DMS53 treated with DMSO at 0.1 percent for 48 hours (cell line): ENCODE measurements at regions not wholly inside any gene's neighbourhood (a gene's known extent, or its start where the extent isn't known, plus 50 kb on each side); places are given as distances from the start of the nearest gene placed in this dataset.

ENCODE experiments used
- DNase-seq: peaks from one replicate; lab custom pipeline; 2025; ENCODE audit not compliant: unreplicated experiment; lab: John Stamatoyannopoulos, UW

DNA sequence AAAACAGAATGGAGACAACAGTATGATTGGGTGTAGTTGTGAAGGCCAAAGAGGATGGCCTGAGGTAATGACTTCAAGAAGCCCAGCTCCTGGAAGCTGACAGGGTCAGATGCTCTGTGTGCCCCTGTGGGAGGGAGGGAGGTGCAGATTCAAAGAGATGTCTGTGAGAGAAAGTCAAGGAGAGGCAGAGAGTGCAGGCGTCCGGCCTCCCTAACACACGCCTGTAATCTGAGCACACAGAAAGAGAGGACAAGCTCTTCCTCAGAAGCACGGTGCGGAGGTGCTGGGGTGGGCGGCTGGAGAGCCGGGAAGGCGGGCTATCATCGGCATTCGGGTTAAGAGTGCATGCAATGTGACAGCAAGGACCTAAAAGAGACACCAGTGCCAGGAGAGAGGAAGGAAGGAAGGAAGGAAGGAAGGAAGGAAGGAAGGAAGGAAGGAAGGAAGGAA lies 238.2 kb upstream of the HES1 start:
- no peak for DNase-seq

DNA sequence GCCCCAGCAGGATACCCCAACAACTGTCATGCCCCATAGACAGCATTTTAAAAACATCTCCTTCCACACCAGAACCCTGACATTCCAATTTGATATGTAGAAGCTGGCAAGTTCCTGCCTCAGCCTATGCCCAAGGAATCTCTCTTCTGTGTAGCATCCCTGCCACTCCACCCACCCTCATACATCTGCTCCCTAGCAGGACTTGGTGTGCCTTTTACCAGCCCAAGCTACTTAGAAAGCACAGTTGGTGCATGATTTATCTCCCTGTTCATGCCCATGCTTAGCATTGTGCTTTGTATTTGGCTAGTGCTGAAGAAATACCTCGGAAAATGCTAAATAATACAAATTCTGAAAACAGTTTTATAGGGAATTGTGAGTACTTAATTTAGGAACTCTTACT lies 236.9 kb upstream of the HES1 start:
- no peak for DNase-seq

DNA sequence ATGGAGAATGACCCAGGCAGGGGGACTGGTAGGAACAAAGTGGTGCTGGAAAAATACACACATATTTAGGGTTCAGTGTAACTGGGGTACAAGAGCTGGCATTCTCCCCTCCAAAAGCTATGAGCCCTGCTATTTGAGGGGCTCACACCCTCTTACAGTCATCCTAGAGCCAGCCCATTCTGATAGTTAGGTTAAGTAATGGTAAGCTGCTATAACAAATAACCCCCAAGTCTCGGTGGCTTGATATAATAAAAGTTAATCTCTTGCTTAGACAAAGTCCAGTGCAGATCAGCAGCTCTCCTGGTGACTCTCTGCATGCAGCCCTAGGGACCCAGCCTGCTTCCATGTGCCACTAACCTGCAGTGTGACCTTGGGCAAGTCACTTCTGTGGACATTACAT lies 234.9 kb upstream of the HES1 start:
- no peak for DNase-seq

DNA sequence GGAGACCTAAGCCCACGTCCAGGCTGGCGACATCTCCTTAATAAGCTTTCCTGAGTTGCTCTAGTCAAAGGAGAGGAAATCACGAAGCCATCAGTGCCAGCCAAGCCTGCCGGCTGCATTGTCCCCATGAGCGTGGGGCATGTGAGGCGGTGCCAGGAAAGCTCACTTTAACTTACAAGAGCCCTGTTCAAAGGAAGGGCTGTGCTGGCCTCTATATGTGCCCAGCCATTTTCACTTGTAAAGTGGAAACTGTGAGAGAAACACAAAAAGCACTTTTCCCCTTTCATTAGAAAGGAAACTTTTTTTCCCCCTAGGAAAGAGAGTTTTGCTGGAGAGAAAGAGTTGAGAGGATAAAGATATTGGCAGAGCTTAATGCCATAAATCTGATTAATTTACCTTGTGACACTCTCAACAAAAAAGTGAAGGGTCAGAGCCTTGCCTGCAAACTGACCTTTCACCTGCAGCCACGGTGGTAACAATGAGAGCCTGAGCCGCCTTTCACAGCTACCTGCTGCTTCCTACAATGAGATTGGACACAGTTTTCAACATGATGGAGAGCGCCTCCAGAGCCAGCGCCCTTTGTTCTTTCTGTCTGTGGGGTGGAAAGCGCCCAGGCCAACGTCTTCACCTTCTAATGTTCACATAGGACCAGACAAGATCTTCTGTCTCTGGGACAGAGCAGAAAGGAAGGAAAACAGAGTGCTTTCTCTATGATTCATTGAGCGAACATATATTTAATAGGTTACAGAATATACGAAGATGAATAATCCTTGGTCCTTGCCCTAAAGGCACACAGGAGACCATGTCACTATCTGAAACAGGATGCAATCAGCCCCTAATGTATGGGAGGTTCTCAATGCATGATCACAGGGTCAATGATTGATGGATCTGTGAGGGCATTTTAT lies 233.1 kb upstream of the HES1 start:
- no peak for DNase-seq

DNA sequence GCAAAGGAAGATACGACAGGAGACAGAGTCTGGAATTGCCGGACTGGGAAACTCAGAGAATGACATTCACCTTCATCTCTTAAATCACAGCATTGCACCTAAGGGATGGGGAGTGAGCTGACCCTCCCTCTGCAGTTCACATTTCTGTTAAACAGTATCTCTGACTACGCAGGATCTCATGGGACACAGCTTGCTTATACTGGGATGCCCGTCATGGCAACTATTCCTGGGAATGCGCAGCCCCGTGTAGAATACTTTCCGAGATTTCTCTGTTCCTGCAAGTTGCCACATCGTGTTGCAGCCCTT lies 232.5 kb upstream of the HES1 start:
- DNase-seq, result no peak

DNA sequence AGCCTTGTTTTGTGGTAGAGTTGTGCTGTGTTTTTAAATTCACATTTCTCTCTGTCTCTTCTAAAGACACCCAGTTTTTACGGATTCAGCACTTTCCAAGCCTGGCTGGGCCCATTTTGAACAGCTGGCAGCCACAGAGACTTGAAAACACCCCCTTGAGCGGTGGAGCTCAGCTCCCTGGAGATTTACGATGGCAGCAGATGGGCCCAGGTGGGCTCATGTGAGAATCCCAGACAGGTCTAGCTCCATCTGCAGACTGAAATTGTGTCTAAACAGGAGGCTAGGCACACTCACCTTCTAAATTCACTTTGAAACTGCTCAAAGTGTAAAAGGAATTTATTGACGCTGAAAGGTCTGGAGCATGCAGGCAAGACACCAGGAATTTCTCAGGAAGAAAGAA lies 232.0 kb upstream of the HES1 start:
- no peak for DNase-seq

DNA sequence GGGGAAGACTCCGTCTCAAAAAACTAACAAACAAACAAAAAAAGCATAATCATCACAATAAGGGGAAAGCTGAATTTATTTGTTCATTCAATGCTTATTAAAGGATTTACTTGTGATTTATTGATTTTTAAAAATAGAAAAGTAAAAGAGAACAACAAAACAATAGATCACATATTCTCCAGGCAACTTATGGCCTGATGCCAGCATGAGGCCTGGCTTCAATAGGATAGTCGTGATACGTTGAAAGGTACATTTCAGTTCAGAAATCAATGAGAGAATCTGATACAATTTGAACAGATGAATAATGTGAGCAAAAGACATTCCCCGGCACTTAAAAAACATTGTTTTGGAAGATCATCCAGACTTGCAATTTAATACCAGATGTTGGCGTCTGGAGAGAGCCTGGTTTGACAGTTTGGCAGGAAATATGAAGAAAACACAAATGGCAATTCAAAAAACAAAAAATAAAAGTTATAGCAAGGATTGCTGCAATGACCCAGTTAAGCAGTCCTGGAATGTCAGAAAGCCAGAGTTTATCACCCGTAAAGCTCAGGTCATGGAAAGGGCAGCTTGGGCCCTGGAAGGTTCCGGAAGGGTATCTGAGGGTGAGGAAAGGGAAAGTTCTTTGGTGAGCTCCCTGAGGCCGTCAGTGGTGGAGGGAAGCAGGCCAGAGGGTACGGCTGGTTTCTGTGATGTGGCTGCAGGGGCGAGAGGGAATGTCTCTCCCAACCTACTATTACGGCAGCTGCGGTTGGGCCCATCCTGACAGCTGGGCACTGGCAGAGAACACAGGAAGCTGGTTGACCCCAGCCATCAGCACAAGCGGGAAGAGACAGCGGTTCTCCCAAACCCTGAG lies 230.2 kb upstream of the HES1 start:
- no peak for DNase-seq

DNA sequence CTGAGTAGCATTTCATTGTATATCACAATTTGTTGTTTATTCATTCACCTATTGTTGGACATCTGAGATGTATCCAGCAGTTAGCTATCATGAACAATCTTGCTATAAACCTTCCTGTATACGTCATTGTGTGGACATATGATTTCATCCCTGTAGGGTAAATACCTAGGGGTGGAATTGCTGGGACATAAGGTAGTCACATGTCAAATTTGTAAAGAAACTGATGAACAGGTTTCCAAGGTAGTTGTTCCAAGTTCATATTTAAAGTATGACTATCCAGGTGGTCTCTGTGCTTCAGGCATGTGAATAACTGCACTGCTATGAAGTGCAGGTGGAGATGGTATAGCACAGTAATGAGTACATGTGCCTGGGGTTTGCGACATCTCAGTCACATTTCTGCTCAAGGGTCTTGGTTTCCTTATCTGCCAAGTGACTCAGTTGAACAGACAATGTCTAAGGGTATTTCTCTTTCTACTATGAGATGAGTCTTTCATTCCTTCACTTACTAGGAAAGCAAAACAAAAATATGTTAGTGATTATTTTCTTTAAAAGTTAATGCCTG lies 229.0 kb upstream of the HES1 start:
- DNase-seq, result no peak

DNA sequence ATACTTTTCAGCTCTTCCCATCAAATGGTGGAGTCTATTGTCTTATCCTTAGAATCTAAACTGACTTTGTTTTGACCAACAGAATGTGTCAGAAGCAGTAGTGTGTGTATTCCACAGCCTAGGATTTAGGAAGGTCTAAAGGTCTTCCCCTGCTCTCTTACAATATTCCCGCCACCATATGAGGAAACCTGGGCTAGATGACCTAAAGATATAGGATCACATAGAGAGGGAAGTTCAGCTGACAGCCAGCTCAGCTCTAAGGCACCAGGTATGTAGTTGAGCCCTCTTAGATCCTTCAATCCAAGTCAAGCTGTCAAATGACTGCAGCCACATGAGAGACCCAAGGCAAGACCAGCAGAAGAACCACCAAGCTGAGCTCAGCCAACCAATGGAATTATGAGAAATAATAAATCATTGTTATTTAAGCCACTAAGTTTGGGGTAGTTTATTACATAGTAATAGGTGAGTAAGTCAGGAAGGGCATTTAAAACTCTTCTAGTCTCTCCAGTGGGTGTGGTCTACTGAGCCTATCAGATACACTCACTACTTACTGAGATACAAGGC lies 227.7 kb upstream of the HES1 start:
- DNase-seq, result no peak

DNA sequence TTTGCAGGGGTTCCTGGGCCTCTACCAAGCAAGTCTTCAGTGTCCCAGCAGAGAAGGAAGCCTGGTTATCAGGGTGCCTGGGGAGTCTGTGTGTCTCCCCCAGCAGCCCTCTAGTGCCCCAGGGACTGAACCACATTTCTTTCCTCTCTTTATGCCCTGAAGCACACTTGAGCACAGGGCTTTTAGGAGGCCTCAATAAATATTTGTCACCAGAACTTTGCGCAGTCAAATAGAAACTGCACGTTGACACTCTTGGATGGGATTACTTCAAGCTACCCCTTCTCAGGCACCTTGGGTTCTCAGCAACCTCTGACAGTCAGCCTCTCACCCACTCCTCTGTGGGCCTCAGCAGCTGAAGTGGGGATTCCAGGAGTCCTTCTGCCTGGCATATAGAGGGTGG lies 226.6 kb upstream of the HES1 start:
- DNase-seq, result no peak

DNA sequence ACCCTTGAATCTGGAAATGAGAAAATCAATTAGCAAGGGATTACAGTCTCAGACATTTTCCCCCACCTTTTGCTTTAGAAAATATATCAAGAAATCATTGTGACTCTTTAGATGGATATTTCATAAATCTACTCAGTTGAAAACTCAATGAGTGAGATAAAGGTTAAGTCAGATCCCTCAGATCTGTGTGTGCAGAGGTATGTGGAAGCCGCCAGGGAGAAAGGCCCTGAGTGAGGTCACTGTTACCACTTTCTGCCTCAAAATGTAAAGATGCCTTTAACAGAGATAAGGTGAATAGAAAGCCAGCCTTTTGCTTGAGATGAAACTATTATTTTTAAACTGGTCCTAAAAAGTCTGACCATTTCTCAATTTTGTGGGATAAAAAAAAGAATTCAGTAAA lies 225.6 kb upstream of the HES1 start:
- DNase-seq, result no peak

DNA sequence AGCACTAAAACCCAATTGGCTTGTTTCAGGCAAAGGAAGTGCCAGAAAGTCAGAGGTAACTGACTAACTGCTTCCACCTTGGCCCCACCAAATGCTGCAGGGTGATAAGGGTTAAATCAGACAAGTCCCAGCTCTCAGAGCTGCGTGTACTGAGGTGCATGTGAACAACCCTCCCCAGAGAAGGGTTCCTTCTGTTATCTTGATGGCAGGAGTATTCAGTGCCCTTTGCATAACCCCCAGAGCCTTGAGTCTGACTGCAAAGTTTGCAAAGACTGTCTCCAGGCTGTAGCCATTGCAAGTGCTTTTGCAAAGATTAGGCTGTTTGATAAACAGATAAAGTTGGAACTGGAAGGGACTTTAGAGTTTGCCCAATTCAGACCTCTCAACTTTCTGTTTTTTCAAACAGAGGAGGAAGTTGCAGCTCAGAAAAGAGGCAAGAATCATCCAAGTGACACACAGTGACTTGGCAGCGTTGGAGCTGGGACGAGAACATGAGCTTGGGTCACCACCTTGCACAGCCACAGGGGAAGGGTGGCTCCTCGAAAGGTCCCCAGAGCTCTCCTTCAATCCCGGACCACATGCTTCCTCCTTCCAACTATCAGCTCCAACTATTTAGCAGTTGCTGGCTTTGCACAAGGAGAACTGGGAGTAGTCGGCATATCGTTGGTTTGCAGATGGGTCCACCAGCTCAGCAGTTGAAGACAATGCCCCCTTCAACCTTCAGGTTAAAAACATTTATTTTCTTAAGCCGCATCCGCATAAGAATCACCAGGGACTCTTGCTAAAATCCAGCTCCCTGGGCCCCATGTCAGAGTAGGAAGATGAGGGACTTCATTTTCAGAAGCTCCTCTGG lies 224.8 kb upstream of the HES1 start:
- DNase-seq, result no peak

DNA sequence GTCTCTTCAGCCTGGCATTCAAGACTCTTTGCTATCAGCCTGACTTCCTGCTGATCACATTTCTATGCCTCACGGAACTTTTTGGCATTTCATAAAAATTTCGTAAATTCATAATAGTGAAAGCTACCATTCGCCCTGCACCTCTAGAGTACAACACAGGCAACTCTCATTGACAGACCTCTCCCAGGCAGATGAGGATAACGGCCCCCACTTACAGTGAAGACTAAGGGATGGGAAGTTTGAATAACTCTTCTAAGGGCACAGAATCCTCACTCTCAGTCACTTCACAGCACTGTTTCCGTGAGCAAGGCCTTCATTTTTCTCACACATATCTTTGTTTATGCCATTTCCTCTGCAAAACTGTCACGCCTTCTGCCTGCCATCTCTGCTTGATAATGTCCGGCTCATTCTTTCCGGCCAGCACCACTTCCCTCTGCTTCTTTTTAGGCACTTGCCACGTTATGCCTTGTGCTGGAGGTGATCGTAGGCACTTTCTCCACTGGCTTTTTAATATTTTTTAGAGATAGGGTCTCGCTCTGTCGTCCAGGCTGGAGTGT lies 224.1 kb upstream of the HES1 start:
- no peak for DNase-seq

DNA sequence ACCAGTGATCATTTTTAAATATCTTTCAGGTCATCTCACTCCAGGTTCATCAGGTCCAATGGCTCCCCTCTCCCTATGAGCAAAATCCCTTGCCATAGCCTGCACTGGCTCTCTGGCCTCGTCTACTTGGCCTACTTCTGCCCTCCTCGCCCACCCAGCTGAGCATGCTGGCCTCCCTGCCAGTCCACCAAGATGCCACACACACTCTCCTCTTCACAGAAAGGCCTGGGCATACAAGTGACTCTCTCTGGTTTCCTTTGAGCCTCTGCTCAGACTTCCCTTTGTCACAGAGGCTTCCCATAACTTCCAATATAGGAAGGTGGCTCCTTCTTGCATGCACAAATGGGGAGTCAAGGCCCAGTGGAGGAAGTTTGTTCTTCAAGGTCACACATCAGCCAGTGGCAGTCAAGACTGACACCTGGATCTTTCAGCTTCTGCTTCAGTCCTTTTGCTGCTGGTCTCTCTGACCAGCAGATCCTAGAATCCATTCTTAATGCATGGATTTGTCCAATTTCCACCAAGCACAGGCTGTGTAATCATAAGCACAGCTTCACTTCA lies 223.2 kb upstream of the HES1 start:
- no peak for DNase-seq

DNA sequence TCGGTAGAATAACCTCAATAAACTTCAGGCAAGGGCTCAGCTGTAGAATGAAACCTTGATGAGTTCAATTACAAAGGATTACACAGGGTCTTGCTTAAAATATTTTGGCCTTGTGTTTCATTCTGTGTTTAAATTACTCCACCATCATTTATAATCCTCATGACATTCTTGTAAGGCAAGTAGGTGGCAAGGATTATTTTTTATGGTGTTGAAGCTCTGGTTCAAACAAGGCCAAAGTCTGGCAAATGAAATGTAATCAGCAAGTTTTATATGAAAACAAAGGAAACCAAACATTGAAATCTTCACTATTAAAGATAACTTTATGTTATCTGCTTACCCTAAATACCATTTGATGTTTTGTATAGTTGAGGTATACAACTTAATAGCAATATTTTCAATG lies 221.3 kb upstream of the HES1 start:
- no peak for DNase-seq

DNA sequence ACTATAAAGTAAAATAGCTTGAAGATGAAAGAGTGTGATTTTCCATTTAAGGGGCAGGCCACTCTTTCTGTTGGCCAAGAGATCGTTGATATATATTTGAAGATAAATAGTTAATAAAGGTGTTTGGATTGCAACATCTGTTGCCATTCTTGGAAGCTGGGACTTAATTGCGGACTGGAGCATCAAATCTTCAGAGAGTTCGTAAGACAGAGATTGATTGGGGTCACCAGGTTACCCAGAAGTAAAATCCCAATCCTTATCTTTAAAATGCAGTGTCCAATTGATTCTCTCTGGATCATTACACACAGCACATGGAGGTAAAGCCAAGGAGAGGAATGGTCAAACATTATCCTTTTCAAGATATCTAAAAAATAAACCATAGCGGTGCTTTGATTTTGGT lies 220.8 kb upstream of the HES1 start:
- no peak for DNase-seq

DNA sequence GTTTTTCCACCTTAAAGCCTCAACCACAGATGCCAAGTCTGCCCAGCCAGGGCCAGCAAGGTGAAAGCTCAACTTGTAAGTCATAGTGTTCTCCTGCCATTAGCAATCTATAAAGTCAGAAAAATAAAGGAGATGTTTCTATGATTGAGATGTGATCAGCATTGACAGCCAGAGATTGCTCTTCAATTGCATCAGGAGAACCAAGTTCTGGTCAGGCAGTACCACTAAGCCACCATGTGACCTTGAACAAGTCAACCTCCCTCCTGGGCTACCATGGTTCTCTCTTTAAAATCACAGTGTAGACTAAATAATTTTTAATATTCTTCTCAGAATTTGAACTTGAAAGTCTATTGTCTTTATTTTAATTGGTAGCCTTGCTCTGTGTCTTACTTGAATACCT lies 220.3 kb upstream of the HES1 start:
- no peak for DNase-seq

DNA sequence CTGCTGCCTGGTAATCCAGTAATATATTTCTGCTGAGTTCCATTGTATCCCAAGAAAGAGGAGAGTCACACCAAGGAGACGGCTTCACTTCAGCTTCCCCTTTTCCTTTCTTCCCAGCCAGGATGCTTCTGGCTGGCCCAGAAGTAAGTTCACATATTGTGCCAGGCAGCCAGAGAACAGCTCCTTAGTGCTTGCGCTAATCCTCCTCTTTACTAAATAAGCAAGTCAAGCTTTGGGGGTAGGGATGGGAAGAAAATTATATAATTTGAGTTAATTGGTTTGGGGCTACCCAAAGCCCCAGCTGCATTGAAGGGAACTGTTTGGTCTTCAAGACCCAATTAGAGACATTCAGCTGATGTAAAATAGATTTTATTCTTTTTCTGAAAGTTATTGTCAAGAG lies 218.8 kb upstream of the HES1 start:
- DNase-seq, result no peak

DNA sequence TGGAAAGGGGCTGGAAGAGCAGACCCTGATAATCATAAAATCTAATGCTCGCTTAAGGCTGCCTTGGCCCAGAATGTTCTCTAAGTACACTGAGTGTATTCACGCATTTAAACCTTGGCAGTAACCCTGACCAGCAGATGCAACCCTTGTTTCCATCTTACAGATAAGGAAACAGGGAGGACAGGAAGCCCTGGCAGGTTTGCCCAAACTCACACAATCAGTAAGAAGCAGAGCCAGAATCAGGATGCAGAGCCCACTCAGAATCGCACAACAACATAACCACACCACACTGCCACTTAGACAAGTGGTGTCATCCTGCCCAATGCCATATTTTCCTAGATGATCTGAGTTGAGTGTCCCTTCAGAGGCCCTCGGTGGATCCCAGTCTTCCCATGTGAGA lies 214.5 kb upstream of the HES1 start:
- DNase-seq, result no peak
